ENCODE measurements at regions not wholly inside any gene's neighbourhood (a gene's known extent, or its start where the extent isn't known, plus 50 kb on each side); places are given as distances from the start of the nearest gene placed in this dataset.
"Not testable (repeated sequence)": the region's sequence is repeated elsewhere in the genome, so short reads cannot be mapped to it uniquely, and the experiment has no call there.

GRCh38 chr3:103203441-103203840 is 768.6 kb downstream of the ZPLD1 start:
- no peak for DNase-seq

DNA sequence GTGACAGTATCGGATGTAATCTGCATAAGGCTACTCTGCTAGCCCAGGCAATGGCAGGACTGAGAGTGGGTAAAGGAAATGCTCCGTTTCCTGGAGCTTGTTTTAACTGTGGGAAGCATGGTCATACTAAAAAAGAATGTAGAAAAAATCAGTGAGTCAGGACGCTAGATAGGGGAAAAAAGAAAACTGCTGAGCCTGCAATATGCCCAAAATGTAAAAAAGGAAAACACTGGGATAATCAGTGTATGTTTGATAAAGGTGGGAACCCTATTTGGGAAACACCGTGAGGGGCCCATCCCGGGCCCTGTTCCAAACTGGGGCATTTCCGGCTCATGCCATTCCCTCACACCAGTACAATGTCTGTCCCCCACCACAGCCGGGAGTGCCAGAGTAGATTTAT is 775.8 kb downstream of the ZPLD1 start:
- DNase-seq: no peak

- DNase-seq: no peak
Observed at GRCh38 chr3:103218146-103218545, 783.3 kb downstream of the ZPLD1 start.

GRCh38 chr3:103218793-103219192 is 784.0 kb downstream of the ZPLD1 start:
- no peak for DNase-seq

GRCh38 chr3:103227651-103228050 is 792.8 kb downstream of the ZPLD1 start:
- no peak for DNase-seq

GRCh38 chr3:103247459-103247858 is 812.6 kb downstream of the ZPLD1 start:
- no peak for DNase-seq

GRCh38 chr3:103254827-103255226 is 820.0 kb downstream of the ZPLD1 start:
- not testable (repeated sequence) for DNase-seq

GRCh38 chr3:103269287-103269686 is 834.5 kb downstream of the ZPLD1 start:
- no peak for DNase-seq

DNA sequence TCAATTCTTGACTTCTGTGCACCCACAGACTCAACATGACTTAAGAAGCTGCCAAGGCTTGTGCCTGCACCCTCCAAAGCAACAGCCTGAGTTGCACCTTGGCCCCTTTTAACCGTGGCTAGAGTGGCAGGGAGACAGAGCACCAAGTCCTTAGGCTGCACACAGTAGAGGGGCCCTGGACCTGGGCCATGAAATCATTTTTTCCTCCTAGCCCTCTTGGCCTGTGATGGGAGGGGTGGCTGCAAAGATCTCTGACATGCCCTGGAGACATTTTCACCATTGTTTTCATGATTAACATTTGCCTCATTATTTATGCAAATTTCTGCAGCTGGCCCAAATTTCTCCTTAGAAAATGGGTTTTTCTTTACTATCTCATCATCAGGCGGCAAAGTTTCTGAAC is 836.8 kb downstream of the ZPLD1 start:
- no peak for DNase-seq

DNA sequence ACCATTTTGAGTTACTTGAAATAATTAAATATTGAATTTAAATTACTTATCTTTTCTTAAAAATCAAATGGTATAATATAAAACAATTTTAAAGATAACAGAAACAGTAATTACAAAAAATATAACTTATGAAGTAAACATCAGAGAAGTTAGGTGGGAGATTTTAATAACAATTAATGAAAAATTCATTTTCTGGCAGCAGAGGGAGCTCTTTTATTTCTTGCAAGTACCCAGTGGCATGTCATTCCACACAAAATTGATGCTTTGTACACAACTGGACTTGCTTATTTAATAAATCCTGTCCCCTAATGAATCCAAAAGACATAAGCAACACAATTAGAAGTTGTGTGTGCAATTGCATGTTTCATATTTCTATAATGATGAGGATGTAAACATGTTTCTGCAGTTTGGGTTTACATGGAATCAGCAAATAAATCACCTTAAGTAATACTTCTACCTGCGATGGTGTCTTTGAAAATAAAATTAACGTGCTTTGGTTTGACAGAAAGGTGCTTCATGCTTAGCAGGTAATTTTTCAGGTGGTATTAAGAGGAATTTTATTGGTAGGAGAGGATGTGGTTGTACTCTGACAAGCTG is 861.3 kb downstream of the ZPLD1 start:
- peak; percentile 5 for DNase-seq

DNA sequence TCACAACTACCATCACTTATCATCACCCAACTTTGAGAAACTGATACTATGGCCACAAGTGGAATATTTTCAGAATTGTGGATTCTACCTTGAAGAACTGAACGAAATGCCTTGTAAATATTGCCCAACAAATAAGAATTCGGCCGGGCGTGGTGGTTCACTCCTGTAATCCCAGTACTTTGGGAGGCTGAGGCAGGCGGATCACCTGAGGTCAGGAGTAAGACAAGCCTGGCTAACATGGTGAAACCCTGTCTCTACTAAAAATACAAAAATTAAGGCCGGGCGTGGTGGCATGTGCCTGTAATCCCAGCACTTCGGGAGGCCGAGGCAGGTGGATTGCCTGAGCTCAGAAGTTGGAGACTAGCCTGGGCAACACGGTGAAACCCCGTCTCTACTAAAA is 862.7 kb downstream of the ZPLD1 start:
- not testable (repeated sequence) for DNase-seq

GRCh38 chr3:103306104-103306503 is 871.3 kb downstream of the ZPLD1 start:
- DNase-seq: no peak

DNA sequence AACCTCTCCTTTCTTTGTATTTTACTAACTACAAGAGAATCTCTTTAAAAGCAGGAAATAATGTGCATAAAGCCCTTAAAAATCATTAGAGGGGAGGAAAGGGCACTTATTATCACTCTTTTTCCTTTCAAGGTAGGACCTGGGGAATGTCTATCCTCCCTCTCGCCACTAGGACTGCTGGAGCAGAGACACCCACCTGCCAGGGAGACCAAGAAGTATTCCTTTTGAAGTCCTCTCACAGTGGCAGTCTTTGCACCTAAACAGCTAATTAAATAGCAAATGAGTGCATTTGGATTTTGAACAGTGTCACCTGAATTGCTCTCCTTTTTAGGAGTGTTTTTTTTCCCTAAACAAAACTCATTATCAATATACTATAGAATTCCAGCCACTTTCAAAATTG is 874.1 kb downstream of the ZPLD1 start:
- no peak for DNase-seq

DNA sequence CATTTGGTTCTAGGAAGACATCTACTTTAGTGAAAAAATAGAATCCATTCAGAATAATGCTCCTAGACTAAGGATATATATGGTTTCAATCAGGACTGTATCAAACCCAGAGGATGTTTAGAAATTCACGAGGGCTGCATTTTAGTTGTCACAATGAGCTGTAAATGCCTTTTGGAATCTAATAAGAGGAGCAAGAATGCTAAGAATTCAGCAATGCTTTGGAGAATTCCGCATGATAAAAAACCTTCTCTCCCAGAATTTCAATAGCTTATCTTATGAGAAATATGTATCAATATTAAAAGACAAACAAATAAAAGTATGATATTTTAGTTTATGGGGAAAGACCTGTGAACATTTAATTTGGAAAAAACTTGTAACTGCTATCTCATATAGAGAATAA is 885.1 kb downstream of the ZPLD1 start:
- DNase-seq: no peak

GRCh38 chr3:103337179-103337845 is 902.5 kb downstream of the ZPLD1 start:
- no peak for DNase-seq

GRCh38 chr3:103341078-103341606 is 906.3 kb downstream of the ZPLD1 start:
- no peak for DNase-seq

GRCh38 chr3:103342205-103342731 is 907.5 kb downstream of the ZPLD1 start:
- no peak for DNase-seq

DNA sequence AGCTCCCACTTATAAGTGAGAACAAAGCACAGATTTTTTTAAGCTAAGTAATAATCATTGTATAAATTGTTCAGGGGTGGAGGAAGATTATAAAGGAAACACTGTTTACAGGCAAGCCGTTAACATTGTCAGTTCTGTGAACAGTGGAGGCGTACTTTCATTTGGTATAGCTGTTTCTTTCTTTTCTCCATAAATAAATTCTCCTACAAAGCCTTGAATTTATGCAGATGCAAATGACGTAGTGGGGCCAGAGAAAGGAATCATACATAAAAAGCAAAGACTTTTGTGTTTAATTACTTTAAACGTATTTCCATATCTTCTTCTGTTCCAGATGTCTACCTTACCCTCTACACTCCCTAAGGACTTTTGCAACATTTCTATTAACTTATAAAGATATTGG is 914.9 kb downstream of the ZPLD1 start:
- no peak for DNase-seq

DNA sequence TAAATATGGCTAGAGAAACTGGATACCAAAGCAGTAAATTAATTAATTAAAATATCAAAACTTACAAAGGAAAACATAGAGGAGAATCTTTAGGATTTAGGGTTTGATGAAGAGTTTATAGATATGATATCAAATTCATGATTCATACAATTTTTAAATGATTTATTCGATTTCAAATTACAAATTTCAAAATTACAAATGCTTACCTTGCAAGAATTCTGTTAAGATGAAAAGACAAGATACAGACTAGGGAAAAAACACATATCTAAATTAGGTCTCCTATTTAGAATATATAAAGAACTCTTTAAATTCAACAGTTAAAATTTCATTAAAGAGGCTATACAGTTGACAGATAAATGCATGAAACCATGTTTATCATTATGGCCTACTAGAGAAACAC is 930.7 kb downstream of the ZPLD1 start:
- no peak for DNase-seq

DNA sequence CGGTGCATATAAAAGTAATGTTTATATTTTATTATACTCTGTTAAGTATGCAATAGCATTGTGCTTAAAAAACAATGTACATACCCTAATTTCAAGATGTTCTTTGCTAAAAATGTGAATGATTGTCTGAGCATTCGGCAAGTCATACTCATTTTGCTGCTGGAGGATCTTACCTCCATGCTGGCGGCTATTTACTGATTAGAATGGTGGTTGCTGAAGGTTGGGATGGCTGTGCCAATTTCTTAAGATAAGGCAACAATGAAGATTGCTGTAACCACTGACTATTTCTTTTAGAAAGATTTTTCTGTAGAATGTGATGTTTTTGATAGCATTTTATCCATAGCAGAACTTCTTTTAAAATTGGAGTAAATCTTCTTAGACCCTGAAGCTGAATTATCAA is 932.7 kb downstream of the ZPLD1 start:
- no peak for DNase-seq

DNA sequence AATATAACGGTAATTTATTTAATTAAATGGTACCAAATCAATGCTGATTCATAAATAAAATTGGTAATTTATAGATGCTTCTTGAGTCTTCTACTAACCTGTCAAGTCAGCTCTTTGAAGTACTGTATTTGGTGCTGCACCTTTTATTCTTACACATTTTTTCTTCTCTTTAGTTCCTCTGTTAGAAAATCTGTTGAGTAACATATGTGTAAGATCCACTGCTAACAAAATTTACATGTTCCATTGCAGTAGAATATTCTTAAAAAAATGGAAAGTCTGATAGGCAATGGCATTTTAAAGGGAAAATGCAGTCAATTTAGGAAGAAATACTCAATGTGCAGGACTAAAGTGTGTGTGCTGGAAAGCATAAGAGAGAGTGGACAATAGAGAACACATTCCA is 936.6 kb downstream of the ZPLD1 start:
- DNase-seq: no peak

GRCh38 chr3:103372031-103372430 is 937.2 kb downstream of the ZPLD1 start:
- no peak for DNase-seq

GRCh38 chr3:103380391-103380790 is 945.6 kb downstream of the ZPLD1 start:
- no peak for DNase-seq

- no peak for DNase-seq
Observed at GRCh38 chr3:103381296-103382079, 946.7 kb downstream of the ZPLD1 start.

Measured in amniotic stem cell (primary cell).